DOHH2 (cell line): ENCODE measurements at regions not wholly inside any gene's neighbourhood (a gene's known extent, or its start where the extent isn't known, plus 50 kb on each side); places are given as distances from the start of the nearest gene placed in this dataset.

ENCODE experiments used
- EZH2phosphoT487 ChIP-seq: fragments of 200-600 bp; sonication (generic); IDR thresholded peaks from 2 replicates; pipeline ENCODE4 v1.6.1; 2017; ENCODE audit warnings: borderline replicate concordance, mild to moderate bottlenecking, antibody characterized with exemption, low read length, moderate library complexity, mixed read lengths
- TF ChIP-seq, protein P1 (sequence below): fragments of 200-600 bp; sonication (generic); IDR thresholded peaks from one replicate; pipeline ENCODE4 v1.5.1; 2014; ENCODE audit warnings: antibody characterized with exemption, mild to moderate bottlenecking, low read depth, low read length; ENCODE audit not compliant: poor library complexity, severe bottlenecking

DNA sequence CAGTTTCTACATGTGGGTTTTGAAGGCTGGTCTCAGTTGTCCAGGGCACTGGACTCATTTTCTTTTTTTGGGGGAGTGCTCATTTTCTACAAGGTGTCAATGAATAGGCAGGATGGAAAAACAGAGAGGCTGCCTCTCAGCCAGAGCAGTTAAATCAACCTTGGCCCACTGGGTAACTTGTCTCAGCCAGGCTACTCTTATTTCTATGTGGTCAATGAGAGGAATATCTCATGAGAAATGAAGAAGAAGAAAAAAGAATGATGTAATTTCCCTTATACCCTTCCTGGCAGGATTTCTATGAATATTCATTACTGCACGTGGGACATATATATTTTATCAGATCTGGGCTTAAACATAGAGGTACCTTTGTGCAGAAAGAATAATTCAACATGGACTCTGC is 155.2 kb upstream of the E2F7 start:
- TF ChIP-seq, protein P1, sequence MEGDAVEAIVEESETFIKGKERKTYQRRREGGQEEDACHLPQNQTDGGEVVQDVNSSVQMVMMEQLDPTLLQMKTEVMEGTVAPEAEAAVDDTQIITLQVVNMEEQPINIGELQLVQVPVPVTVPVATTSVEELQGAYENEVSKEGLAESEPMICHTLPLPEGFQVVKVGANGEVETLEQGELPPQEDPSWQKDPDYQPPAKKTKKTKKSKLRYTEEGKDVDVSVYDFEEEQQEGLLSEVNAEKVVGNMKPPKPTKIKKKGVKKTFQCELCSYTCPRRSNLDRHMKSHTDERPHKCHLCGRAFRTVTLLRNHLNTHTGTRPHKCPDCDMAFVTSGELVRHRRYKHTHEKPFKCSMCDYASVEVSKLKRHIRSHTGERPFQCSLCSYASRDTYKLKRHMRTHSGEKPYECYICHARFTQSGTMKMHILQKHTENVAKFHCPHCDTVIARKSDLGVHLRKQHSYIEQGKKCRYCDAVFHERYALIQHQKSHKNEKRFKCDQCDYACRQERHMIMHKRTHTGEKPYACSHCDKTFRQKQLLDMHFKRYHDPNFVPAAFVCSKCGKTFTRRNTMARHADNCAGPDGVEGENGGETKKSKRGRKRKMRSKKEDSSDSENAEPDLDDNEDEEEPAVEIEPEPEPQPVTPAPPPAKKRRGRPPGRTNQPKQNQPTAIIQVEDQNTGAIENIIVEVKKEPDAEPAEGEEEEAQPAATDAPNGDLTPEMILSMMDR = no peak
- TF ChIP-seq EZH2phosphoT487 = no peak
